PC-3 (cell line): ENCODE measurements at regions not wholly inside any gene's neighbourhood (a gene's known extent, or its start where the extent isn't known, plus 50 kb on each side); places are given as distances from the start of the nearest gene placed in this dataset.
A peak's percentile ranks its signal among the peaks of the same experiment; 100 is the strongest.

Source experiments
- ATAC-seq: fragments of 200-7000 bp; cut with Tn5 transposase; 2 replicates; pipeline ENCODE4 v1.9.1; 2020; ENCODE audit warnings: mild to moderate bottlenecking, moderate library complexity
- BruUV-seq: library from RNA; stranded (reverse); fragments of 400-500 nt; replicated peaks from 2 replicates; lab custom pipeline; 2021; lab: Mats Ljungman, UMichigan
- CTCF ChIA-PET: fragments of 300-600 bp; sonication (Branson Sonifier 250); formaldehyde crosslinking; loops from one replicate; lab custom pipeline; 2022; ENCODE audit warnings: antibody characterized with exemption; lab: Charles Lee
- POLR2A ChIA-PET: fragments of 300-600 bp; sonication (Branson Sonifier 250); formaldehyde crosslinking; loops from one replicate; lab custom pipeline; 2022; ENCODE audit warnings: antibody characterized with exemption; ENCODE audit not compliant: unreplicated experiment; lab: Charles Lee
- DNase-seq: peaks from one replicate; pipeline ENCODE4 v3.0.0-alpha.2; 2015
- H2AFZ ChIP-seq: fragments of 300-600 bp; sonication (generic); 2 replicates; pipeline ENCODE4 v1.6.0; 2016; ENCODE audit warnings: antibody characterized with exemption, low read length
- H3F3A ChIP-seq: fragments of 300-600 bp; sonication (generic); one replicate; pipeline ENCODE4 v1.6.0; 2017; ENCODE audit warnings: antibody characterized with exemption, low read length, control low read depth, mild to moderate bottlenecking; ENCODE audit not compliant: unreplicated experiment
- H3K27ac ChIP-seq: fragments of 300-600 bp; sonication (generic); 2 replicates; pipeline ENCODE4 v1.5.1; 2016; ENCODE audit warnings: mild to moderate bottlenecking, low read length
- H3K27me3 ChIP-seq: fragments of 300-600 bp; sonication (generic); 2 replicates; pipeline ENCODE4 v1.6.1; 2016; ENCODE audit warnings: low read length, mixed read lengths
- H3K36me3 ChIP-seq: fragments of 300-600 bp; sonication (generic); 2 replicates; pipeline ENCODE4 v1.6.1; 2016; ENCODE audit warnings: low read depth, mixed run types, low read length, mixed read lengths
- H3K4me1 ChIP-seq: fragments of 300-600 bp; sonication (generic); 2 replicates; pipeline ENCODE4 v1.5.1; 2016; ENCODE audit warnings: low read length; ENCODE audit not compliant: insufficient read depth
- H3K4me2 ChIP-seq: fragments of 300-600 bp; sonication (generic); 2 replicates; pipeline ENCODE4 v1.6.0; 2016; ENCODE audit warnings: low read length
- H3K4me3 ChIP-seq: fragments of 300-600 bp; sonication (generic); 2 replicates; pipeline ENCODE4 v1.5.1; 2016; ENCODE audit warnings: mild to moderate bottlenecking, low read length, mixed read lengths
- H3K79me2 ChIP-seq: fragments of 300-600 bp; sonication (generic); 2 replicates; pipeline ENCODE4 v1.6.1; 2017; ENCODE audit warnings: low read length, mixed read lengths
- H3K9ac ChIP-seq: fragments of 300-600 bp; sonication (generic); 2 replicates; pipeline ENCODE4 v1.6.0; 2016; ENCODE audit warnings: mild to moderate bottlenecking, low read length
- H3K9me2 ChIP-seq: fragments of 300-600 bp; sonication (generic); replicated peaks from 2 replicates; pipeline ENCODE4 v1.6.1; 2016; ENCODE audit warnings: mixed run types, low read length, mixed read lengths
- H3K9me3 ChIP-seq: fragments of 300-600 bp; sonication (generic); 2 replicates; pipeline ENCODE4 v1.6.1; 2016; ENCODE audit warnings: low read length, mixed read lengths
- H4K20me1 ChIP-seq: fragments of 300-600 bp; sonication (generic); 2 replicates; pipeline ENCODE4 v1.6.1; 2016; ENCODE audit warnings: low read length, mixed read lengths
- EZH2 ChIP-seq: fragments of 300-600 bp; sonication (generic); IDR thresholded peaks from one replicate; pipeline ENCODE4 v1.6.1; 2017; ENCODE audit warnings: antibody characterized with exemption, mild to moderate bottlenecking, low read length; ENCODE audit not compliant: unreplicated experiment
- EZH2phosphoT487 ChIP-seq: fragments of 300-600 bp; sonication (generic); IDR thresholded peaks from 2 replicates; pipeline ENCODE4 v1.6.1; 2018; ENCODE audit warnings: mild to moderate bottlenecking, antibody characterized with exemption, low read length, borderline replicate concordance
- intact Hi-C: fragments of 100-400 bp; cut with micrococcal nuclease; formaldehyde crosslinking; loops from 2 replicates; pipeline ENCODE4 v1.9.0; 2023
- TF ChIP-seq, protein P1 (sequence below): fragments of 300-600 bp; sonication (generic); conservative IDR thresholded peaks from 2 replicates; pipeline ENCODE4 v1.5.1; 2017; ENCODE audit warnings: antibody characterized with exemption, low read depth, mild to moderate bottlenecking, low read length

DNA sequence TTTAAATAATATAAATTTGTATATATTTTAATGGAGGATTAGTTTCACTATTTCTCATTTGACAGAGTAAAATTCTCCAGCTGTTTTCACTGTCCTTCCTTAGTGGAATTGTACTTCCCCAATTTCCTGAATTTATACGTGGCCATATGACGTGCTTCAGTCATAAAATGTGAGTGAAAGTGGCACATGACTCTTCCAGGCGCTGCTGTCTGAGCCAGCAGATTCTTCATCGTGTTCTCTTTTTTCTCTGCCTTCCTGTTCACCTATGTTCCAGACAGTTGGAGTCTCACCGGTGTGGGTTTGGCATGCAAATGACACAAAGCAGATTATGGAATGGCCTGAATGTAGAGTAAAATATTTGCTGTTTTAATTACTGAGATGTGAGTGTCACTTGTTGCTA lies 684.1 kb downstream of the SEMA5A start:
- Histone ChIP-seq H3K36me3 (no peaks in the 10 kb centered on the region), H3K4me2 (no peak overlapping the region), H3K79me2 (no peaks in the 10 kb centered on the region), H3K9me2 (no peaks in the 10 kb centered on the region), H3K27me3 (no peaks in the 10 kb centered on the region), H3K4me1 (no peaks in the 10 kb centered on the region), H3K27ac (no peak overlapping the region), H3K4me3 (no peak overlapping the region), H3K9me3 (no peaks in the 10 kb centered on the region), H3F3A (no peaks in the 10 kb centered on the region), H4K20me1 (no peaks in the 10 kb centered on the region), H2AFZ (no peak overlapping the region), H3K9ac (no peak overlapping the region)
- intact Hi-C loops: loop anchor here (5.0 kb wide), 2 partner anchors 131 to 346 kb away; no protein-coding TSS in a partner anchor
- DNase-seq (peak; percentile 37), ATAC-seq (peak; percentile 59)
- no peak for TF ChIP-seq EZH2phosphoT487
- TF ChIP-seq EZH2: no peak
- TF ChIP-seq, protein P1, sequence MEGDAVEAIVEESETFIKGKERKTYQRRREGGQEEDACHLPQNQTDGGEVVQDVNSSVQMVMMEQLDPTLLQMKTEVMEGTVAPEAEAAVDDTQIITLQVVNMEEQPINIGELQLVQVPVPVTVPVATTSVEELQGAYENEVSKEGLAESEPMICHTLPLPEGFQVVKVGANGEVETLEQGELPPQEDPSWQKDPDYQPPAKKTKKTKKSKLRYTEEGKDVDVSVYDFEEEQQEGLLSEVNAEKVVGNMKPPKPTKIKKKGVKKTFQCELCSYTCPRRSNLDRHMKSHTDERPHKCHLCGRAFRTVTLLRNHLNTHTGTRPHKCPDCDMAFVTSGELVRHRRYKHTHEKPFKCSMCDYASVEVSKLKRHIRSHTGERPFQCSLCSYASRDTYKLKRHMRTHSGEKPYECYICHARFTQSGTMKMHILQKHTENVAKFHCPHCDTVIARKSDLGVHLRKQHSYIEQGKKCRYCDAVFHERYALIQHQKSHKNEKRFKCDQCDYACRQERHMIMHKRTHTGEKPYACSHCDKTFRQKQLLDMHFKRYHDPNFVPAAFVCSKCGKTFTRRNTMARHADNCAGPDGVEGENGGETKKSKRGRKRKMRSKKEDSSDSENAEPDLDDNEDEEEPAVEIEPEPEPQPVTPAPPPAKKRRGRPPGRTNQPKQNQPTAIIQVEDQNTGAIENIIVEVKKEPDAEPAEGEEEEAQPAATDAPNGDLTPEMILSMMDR: no peak
- CTCF ChIA-PET: no interaction called here
- POLR2A ChIA-PET: no interaction called here
- no TSS peak for BruUV-seq

DNA sequence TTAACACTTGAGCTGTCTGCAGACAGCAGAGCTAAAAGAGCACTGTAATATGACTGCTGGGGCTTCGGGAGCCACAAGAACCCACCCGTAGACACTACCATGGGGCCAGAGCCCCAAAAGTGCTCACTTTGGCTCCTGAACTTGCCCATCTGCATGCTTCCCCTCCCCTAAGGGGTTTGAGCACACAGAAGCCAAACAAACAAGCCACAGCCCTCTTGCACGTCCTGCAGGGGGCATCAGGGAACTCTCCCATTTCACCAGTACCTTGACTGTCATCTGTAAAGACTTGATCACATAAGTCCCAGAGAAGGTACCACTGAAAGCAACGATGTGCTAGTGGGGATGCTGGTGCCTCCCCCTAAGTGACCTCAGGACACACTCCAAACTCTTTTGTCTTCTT lies 681.8 kb downstream of the SEMA5A start:
- H3K4me2 ChIP-seq: no peak overlapping the region
- CTCF ChIA-PET: no interaction called here
- H4K20me1 ChIP-seq: no peaks in the 10 kb centered on the region
- H3K36me3 ChIP-seq: no peaks in the 10 kb centered on the region
- no peaks in the 10 kb centered on the region for H3K9me3 ChIP-seq
- intact Hi-C loops: loop anchor here (5.0 kb wide), 2 partner anchors 128 to 343 kb away; no protein-coding TSS in a partner anchor
- H3K4me1 ChIP-seq: no peaks in the 10 kb centered on the region
- H3K27ac ChIP-seq: no peak overlapping the region
- no peaks in the 10 kb centered on the region for H3K79me2 ChIP-seq
- DNase-seq (peak; percentile 85), ATAC-seq (peak; percentile 78)
- no peaks in the 10 kb centered on the region for H3F3A ChIP-seq
- TF ChIP-seq, protein P1: peak; percentile 97
- TF ChIP-seq EZH2phosphoT487: no peak
- no peak for TF ChIP-seq EZH2
- BruUV-seq: no TSS peak
- H3K9ac ChIP-seq: no peak overlapping the region
- no peaks in the 10 kb centered on the region for H3K27me3 ChIP-seq
- H3K4me3 ChIP-seq: no peak overlapping the region
- H2AFZ ChIP-seq: 0 out of 2 replicates have a peak overlapping the region, but pooled peaks have one; percentile 27
- POLR2A ChIA-PET: no interaction called here
- no peaks in the 10 kb centered on the region for H3K9me2 ChIP-seq

DNA sequence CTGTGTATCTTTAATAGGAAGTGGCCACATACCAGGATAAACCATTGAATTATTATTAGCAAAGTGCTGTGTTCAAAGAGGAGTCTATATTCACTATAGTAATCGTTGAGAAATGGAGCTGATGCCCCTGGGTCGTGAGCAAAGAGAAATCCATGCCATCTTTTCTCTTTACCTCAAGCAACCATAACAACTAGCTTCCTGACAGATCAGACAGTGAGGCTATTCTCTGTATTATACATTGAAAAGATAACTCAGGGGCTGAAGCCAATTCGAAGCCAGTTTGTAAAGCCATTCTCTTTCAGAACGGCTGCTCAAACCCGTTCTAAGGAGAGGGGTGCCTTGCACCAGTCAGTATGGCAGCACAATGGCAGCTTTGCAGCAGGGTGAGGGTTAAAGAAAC lies 680.6 kb downstream of the SEMA5A start:
- no peak overlapping the region for H3K9ac ChIP-seq
- H3K4me3 ChIP-seq: no peak overlapping the region
- no peak overlapping the region for H3K27ac ChIP-seq
- no peaks in the 10 kb centered on the region for H4K20me1 ChIP-seq
- H3K4me2 ChIP-seq: no peak overlapping the region
- H3F3A ChIP-seq: no peaks in the 10 kb centered on the region
- no peaks in the 10 kb centered on the region for H3K9me2 ChIP-seq
- TF ChIP-seq EZH2phosphoT487 (no peak), EZH2 (no peak)
- TF ChIP-seq, protein P1: no peak
- no peaks in the 10 kb centered on the region for H3K36me3 ChIP-seq
- CTCF ChIA-PET: no interaction called here
- no peaks in the 10 kb centered on the region for H3K27me3 ChIP-seq
- POLR2A ChIA-PET: no interaction called here
- DNase-seq (no peak), ATAC-seq (no peak)
- no peaks in the 10 kb centered on the region for H3K79me2 ChIP-seq
- no TSS peak for BruUV-seq
- no peaks in the 10 kb centered on the region for H3K9me3 ChIP-seq
- H2AFZ ChIP-seq: no peak overlapping the region
- intact Hi-C loops: no loop called here
- no peaks in the 10 kb centered on the region for H3K4me1 ChIP-seq
